Ovary (tissue), 7 donors: ENCODE measurements at regions not wholly inside any gene's neighbourhood (a gene's known extent, or its start where the extent isn't known, plus 50 kb on each side); places are given as distances from the start of the nearest gene placed in this dataset.
"Not testable (repeated sequence)": the region's sequence is repeated elsewhere in the genome, so short reads cannot be mapped to it uniquely, and the experiment has no call there.

Experiments
- DNase-seq, 5 donors: peaks; one replicate each; pipeline ENCODE4 v3.0.0-alpha.2; 2019 to 2020
- H3K27ac ChIP-seq, 2 donors: fragments of 200-600 bp; one replicate each; pipeline versions ENCODE4 v1.5.1 to v1.8.0; 2019 to 2022
- H3K27me3 ChIP-seq: fragments of 200-600 bp; one replicate; pipeline ENCODE4 v1.8.0; 2022
- H3K36me3 ChIP-seq: fragments of 200-600 bp; sonication (generic); one replicate; pipeline ENCODE4 v1.5.1; 2019
- H3K4me1 ChIP-seq: one replicate; pipeline ENCODE4 v1.8.1; 2013; ENCODE audit warnings: mild to moderate bottlenecking, moderate library complexity; ENCODE audit not compliant: insufficient read depth
- H3K4me3 ChIP-seq: fragments of 200-600 bp; sonication (generic); one replicate; pipeline ENCODE4 v1.5.1; 2017
- H3K9me3 ChIP-seq, 2 donors: fragments of 200-600 bp in 1 of 2; sonication (generic) in 1 of 2; one replicate each; pipeline versions ENCODE4 v1.5.1 to v1.8.1; 2013 to 2019; ENCODE audit warnings: mild to moderate bottlenecking in 1 of 2, moderate library complexity in 1 of 2
- CTCF ChIP-seq, 3 donors: fragments of 450-650 bp in 2 of 3; fragments of 200-600 bp in 1 of 3; IDR thresholded peaks; one replicate each; pipeline versions ENCODE4 v1.5.1 to v1.8.0; 2016 to 2022; ENCODE audit warnings: antibody characterized with exemption in 3 of 3, mild to moderate bottlenecking in 1 of 3
- EP300 ChIP-seq: sonication (generic); formaldehyde crosslinking; IDR thresholded peaks from one replicate; pipeline ENCODE4 v1.6.1; 2017; ENCODE audit warnings: antibody characterized with exemption
- POLR2A ChIP-seq: fragments of 450-650 bp; IDR thresholded peaks from one replicate; pipeline ENCODE4 v1.6.1; 2017; ENCODE audit warnings: antibody characterized with exemption, mild to moderate bottlenecking, moderate library complexity
- WGBS, 3 donors: extraction: QIAGEN DNeasy Blood & Tissue Kit in 1 of 3; methylation state at CpG; one replicate each; pipeline versions ENCODE4 v1.1.5 to v1.1.7; 2013 to 2017; 5-methylcytosine and 5-hydroxymethylcytosine counted together
- intact Hi-C, 4 donors: fragments of 100-400 bp; cut with DNase I; formaldehyde crosslinking; loops; one replicate each; pipeline versions ENCODE4 v1.11.0 to v1.15.1; 2022 to 2023
- donor health status: DM: no; HTN: no; CAD: no; lungs with moderate emphysema.
- donor health status: DM: no; HTN: no; CAD: no.
- donor health status: Bipolar disorder and iron deficiency.
- donor health status: DM: no; HTN: no; CAD: no.
- donor health status: DM: yes; HTN: yes; CAD: no.

DNA sequence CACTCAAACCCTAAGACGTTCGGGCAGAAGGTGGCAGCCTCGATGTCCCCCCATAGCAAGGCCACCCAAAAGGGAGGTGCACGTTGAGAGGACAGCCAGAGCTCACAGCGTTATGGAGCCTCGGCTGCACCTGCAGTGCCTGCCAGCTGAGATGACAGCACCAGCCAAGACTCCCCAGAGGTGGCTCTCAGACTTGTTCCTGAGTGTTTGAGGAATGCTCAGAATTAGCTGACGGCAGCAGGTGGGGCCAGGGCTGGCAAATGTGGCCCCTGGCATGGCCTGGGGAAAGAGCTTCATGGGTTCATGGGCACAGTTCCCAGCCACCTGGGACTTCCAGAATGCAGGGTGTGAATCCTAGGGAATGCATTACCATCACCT lies 177.8 kb downstream of the KLF13 start:
- intact Hi-C loops: no loop called here
- no peaks in the 10 kb centered on the region for H3K36me3 ChIP-seq
- TF ChIP-seq POLR2A (no peak), CTCF (IDR thresholded peaks at IDR 0.05) (no peak), EP300 (no peak)
- no peak overlapping the region for H3K4me3 ChIP-seq
- no peaks in the 10 kb centered on the region for H3K4me1 ChIP-seq
- H3K27ac ChIP-seq: no peak overlapping the region
- no peaks in the 10 kb centered on the region for H3K9me3 ChIP-seq
- DNase-seq: no peak
- no peaks in the 10 kb centered on the region for H3K27me3 ChIP-seq
- WGBS, 3 donors: 73 to 80% (median 78%) methylated on average over 7 of the region's 7 CpGs

DNA sequence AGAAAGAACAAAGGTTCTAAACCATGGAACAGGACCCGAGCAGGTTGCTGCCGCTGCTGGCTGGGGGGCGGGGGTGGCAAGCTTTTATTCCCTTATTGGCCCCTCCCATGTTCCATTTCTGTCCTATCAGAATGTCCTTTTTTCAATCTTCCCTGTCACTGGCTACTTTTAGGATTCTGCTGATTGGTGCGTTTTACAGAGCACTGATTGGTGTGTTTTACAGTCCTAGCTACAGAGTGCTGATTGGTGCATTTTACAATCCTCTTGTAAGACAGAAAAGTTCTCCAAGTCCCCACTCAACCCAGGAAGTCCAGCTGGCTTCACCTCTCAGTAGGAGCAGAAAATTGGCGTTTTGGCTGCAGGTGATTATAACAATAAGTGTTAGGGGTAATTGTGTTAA lies 180.9 kb downstream of the KLF13 start:
- H3K4me3 ChIP-seq, intact Hi-C loops, H3K27ac ChIP-seq, H3K9me3 ChIP-seq, H3K36me3 ChIP-seq, H3K27me3 ChIP-seq, H3K4me1 ChIP-seq, DNase-seq: not testable (repeated sequence)
- 75 to 86% (median 77%) methylated on average over 5 of the region's 5 CpGs for WGBS, 3 donors

- Histone ChIP-seq H3K36me3 (no peaks in the 10 kb centered on the region), H3K4me3 (no peak overlapping the region), H3K27me3 (no peaks in the 10 kb centered on the region), H3K9me3 (no peaks in the 10 kb centered on the region), H3K27ac (no peak overlapping the region), H3K4me1 (no peaks in the 10 kb centered on the region)
- intact Hi-C loops: no loop called here
- TF ChIP-seq EP300 (no peak), CTCF (IDR thresholded peaks at IDR 0.05) (no peak), POLR2A (no peak)
- 92 to 94% (median 93%) methylated on average over 10 of the region's 10 CpGs for WGBS, 3 donors
- DNase-seq: no peak
Measured at GRCh38 chr15:31508656-31509055, 182.0 kb downstream of the KLF13 start.

- WGBS, 3 donors: 63 to 67% (median 67%) methylated on average over 11 of the region's 11 CpGs
- Histone ChIP-seq H3K4me3 (no peak overlapping the region), H3K4me1 (no peaks in the 10 kb centered on the region), H3K27me3 (no peaks in the 10 kb centered on the region), H3K9me3 (no peaks in the 10 kb centered on the region), H3K36me3 (no peaks in the 10 kb centered on the region), H3K27ac (no peak overlapping the region)
- no peak for TF ChIP-seq POLR2A
- no peak for DNase-seq
- intact Hi-C loops: no loop called here
Measured at GRCh38 chr15:31510057-31510456, 183.4 kb downstream of the KLF13 start.

GRCh38 chr15:31511707-31512310 lies 185.2 kb downstream of the KLF13 start:
- WGBS, 3 donors: 65 to 72% (median 67%) methylated on average over 7 of the region's 7 CpGs
- Histone ChIP-seq H3K4me1 (no peaks in the 10 kb centered on the region), H3K27me3 (no peaks in the 10 kb centered on the region), H3K9me3 (no peaks in the 10 kb centered on the region), H3K4me3 (no peak overlapping the region), H3K27ac (no peak overlapping the region), H3K36me3 (no peaks in the 10 kb centered on the region)
- intact Hi-C loops: no loop called here
- no peak for DNase-seq
- TF ChIP-seq CTCF (IDR thresholded peaks at IDR 0.05) (no peak), EP300 (no peak), POLR2A (no peak)

GRCh38 chr15:31513178-31513577 lies 186.5 kb downstream of the KLF13 start:
- no peak for DNase-seq
- H3K27ac ChIP-seq: no peak overlapping the region
- no peak for TF ChIP-seq CTCF (IDR thresholded peaks at IDR 0.05)
- no peak for TF ChIP-seq EP300
- TF ChIP-seq POLR2A: no peak
- H3K27me3 ChIP-seq: no peaks in the 10 kb centered on the region
- 77 to 82% (median 82%) methylated on average over 7 of the region's 7 CpGs for WGBS, 3 donors
- H3K4me1 ChIP-seq: no peaks in the 10 kb centered on the region
- no peaks in the 10 kb centered on the region for H3K36me3 ChIP-seq
- no peaks in the 10 kb centered on the region for H3K9me3 ChIP-seq
- no peak overlapping the region for H3K4me3 ChIP-seq
- intact Hi-C loops: no loop called here
